Prostate gland (tissue), 2 donors: ENCODE measurements at regions not wholly inside any gene's neighbourhood (a gene's known extent, or its start where the extent isn't known, plus 50 kb on each side); places are given as distances from the start of the nearest gene placed in this dataset.

Source experiments
- CTCF ChIP-seq, 4 experiments: fragments of 200-600 bp in 2 of 4; fragments of 450-650 bp in 2 of 4; sonication (generic) in 2 of 4; IDR thresholded peaks; 1 replicate in 3 of 4; 2 replicates in 1 of 4; pipeline ENCODE4 v1.5.1; 2016 to 2019; ENCODE audit warnings: antibody characterized with exemption in 4 of 4, mild to moderate bottlenecking in 2 of 4, moderate library complexity in 2 of 4
- POLR2A ChIP-seq: fragments of 450-650 bp; IDR thresholded peaks from one replicate; pipeline ENCODE4 v1.6.1; 2016; ENCODE audit warnings: antibody characterized with exemption, mild to moderate bottlenecking

- TF ChIP-seq CTCF (IDR thresholded peaks at IDR 0.05) (no peak), POLR2A (no peak)
Measured at GRCh38 chr1:166511761-166512160, 327.5 kb upstream of the POGK start.
